ENCODE measurements at regions not wholly inside any gene's neighbourhood (a gene's known extent, or its start where the extent isn't known, plus 50 kb on each side); places are given as distances from the start of the nearest gene placed in this dataset.

DNA sequence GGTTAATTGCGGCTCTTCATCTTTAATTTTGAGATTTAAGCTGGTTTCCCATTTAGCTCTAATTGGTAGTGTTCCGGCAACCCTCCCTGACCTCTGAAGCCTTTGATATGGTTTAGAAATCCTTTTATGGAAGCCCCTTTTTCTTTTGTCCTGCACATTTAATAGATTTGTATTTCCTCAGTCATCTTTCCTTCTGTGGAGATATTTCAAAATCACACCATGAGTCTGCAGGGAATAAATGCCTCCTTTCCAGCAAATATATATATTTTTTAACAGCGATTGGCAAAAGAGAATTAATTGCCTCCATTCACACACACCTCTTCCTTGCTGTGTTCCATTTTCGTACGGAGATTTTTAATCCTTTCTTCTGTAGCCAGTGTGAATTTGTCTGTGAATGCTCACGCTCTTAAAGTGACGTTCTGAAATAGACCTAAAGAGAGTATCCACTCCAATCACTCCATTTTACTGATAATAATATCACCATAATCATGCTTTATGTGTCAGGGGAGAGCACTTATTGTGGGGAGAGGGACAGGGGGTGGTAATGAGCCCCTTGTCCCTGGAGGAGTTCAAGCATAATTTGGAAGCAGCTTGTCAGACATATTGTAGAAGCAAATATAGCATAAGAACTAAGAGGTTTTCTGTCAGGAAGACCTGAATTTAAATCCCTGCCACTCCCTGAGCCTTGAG, 142.5 kb upstream of the SYT13 start:
- Mint-ChIP-seq H3K27me3 (ENCODE audit: insufficient read depth, low read depth, poor library complexity) (no peaks in the 10 kb centered on the region), H3K4me1 (peaks cover 16% of the 10 kb centered on the region; the same call in 2 of the 3 replicates)
- no peak for ATAC-seq

DNA sequence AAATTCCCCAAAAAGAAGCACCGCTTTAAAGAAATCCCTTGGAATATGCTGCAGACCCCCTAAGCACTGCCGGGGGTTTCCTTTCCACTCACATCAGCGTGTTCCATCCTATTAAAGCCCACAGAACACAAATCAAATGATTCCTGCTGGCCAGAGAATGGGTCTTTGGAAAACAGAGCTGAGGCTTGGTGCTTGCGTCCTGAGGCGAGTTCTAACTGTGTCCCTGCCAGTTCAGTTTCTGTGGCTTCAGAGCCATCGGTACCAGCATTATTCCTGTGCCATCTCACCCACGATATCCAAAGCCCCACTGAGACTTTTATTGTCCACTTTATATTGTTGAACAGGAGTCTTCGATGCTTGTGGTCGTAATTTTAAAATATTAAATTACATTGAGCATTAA, 142.0 kb upstream of the SYT13 start:
- Mint-ChIP-seq H3K4me3 (no peak overlapping the region), H3K9me3 (no peaks in the 10 kb centered on the region), H3K27ac (no peak overlapping the region), H3K36me3 (ENCODE audit: low read depth) (no peaks in the 10 kb centered on the region), H3K27me3 (ENCODE audit: insufficient read depth, low read depth, poor library complexity) (no peaks in the 10 kb centered on the region), H3K4me1 (peaks cover 20% of the 10 kb centered on the region; the same call in 2 of the 3 replicates)
- no peaks in the 10 kb centered on the region for H3K9me2 ChIP-seq (ENCODE audit: insufficient read depth)
- H3K4me2 ChIP-seq = no peak overlapping the region
- H3K27ac ChIP-seq (ENCODE audit: low read depth) = no peak overlapping the region
- H3K4me3 ChIP-seq = no peak overlapping the region
- H3F3A ChIP-seq (replicated peaks; ENCODE audit: low read depth) = no peaks in the 10 kb centered on the region
- peaks cover 7% of the 10 kb centered on the region; the same call in 1 of the 2 replicates for H3K4me1 ChIP-seq (ENCODE audit: insufficient read depth)
- H2AFZ ChIP-seq = no peak overlapping the region
- ATAC-seq (no peak), DNase-seq (ENCODE audit: low spot score) (no peak)
- no peaks in the 10 kb centered on the region for H4K20me1 ChIP-seq (replicated peaks; ENCODE audit: insufficient read depth)
- H3K27me3 ChIP-seq (ENCODE audit: insufficient read depth) = no peaks in the 10 kb centered on the region
- H3K79me2 ChIP-seq (replicated peaks; ENCODE audit: insufficient read depth) = no peaks in the 10 kb centered on the region
- H3K36me3 ChIP-seq (ENCODE audit: insufficient read depth) = no peaks in the 10 kb centered on the region
- no peak for TF ChIP-seq REST (IDR thresholded peaks at IDR 0.05; ENCODE audit: unreplicated experiment)

More for the DNA sequence above, 142.5 kb upstream of the SYT13 start:
- TF ChIP-seq REST (IDR thresholded peaks at IDR 0.05; ENCODE audit: unreplicated experiment) (no peak), STAT1 (IDR thresholded peaks at IDR 0.05; ENCODE audit: unreplicated experiment) (no peak)
- TF ChIP-seq, protein P1, sequence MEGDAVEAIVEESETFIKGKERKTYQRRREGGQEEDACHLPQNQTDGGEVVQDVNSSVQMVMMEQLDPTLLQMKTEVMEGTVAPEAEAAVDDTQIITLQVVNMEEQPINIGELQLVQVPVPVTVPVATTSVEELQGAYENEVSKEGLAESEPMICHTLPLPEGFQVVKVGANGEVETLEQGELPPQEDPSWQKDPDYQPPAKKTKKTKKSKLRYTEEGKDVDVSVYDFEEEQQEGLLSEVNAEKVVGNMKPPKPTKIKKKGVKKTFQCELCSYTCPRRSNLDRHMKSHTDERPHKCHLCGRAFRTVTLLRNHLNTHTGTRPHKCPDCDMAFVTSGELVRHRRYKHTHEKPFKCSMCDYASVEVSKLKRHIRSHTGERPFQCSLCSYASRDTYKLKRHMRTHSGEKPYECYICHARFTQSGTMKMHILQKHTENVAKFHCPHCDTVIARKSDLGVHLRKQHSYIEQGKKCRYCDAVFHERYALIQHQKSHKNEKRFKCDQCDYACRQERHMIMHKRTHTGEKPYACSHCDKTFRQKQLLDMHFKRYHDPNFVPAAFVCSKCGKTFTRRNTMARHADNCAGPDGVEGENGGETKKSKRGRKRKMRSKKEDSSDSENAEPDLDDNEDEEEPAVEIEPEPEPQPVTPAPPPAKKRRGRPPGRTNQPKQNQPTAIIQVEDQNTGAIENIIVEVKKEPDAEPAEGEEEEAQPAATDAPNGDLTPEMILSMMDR (conservative IDR thresholded peaks at IDR 0.05; ENCODE audit: low read depth in 2 of 2) = no peak
- Histone ChIP-seq H3K9me2 (ENCODE audit: insufficient read depth) (no peaks in the 10 kb centered on the region), H4K20me1 (replicated peaks; ENCODE audit: insufficient read depth) (no peaks in the 10 kb centered on the region), H3K4me3 (no peak overlapping the region), H3K27ac (ENCODE audit: low read depth) (no peak overlapping the region), H2AFZ (no peak overlapping the region), H3K36me3 (ENCODE audit: insufficient read depth) (no peaks in the 10 kb centered on the region), H3K4me2 (no peak overlapping the region), H3K79me2 (replicated peaks; ENCODE audit: insufficient read depth) (no peaks in the 10 kb centered on the region), H3K4me1 (ENCODE audit: insufficient read depth) (peaks cover 7% of the 10 kb centered on the region; the same call in 1 of the 2 replicates), H3K27me3 (ENCODE audit: insufficient read depth) (no peaks in the 10 kb centered on the region), H3F3A (replicated peaks; ENCODE audit: low read depth) (no peaks in the 10 kb centered on the region)
- DNase-seq (ENCODE audit: low spot score) = no peak
- no peak overlapping the region for H3K27ac Mint-ChIP-seq
- no peaks in the 10 kb centered on the region for H3K9me3 Mint-ChIP-seq
- H3K36me3 Mint-ChIP-seq (ENCODE audit: low read depth) = no peaks in the 10 kb centered on the region
- no peak overlapping the region for H3K4me3 Mint-ChIP-seq

Measured in GM23338 (cell line).